Stimulated activated naive B cell treated with anti-CD40 and anti-IgM and Interleukin-4, amounts not matched to agents 10 μg/mL and 1 μg/mL and 100 μg/mL, for 72 hours (primary cell): ENCODE measurements at regions not wholly inside any gene's neighbourhood (a gene's known extent, or its start where the extent isn't known, plus 50 kb on each side); places are given as distances from the start of the nearest gene placed in this dataset.
"Not testable (repeated sequence)": the region's sequence is repeated elsewhere in the genome, so short reads cannot be mapped to it uniquely, and the experiment has no call there.

Experiments used
- ATAC-seq, 2 donors: fragments of 150-1000 bp; cut with Tn5 transposase; replicated peaks; 2 replicates each; pipeline ENCODE4 v1.10.0; 2021; ENCODE audit warnings: moderate library complexity in 1 of 2
- DNase-seq: peaks from one replicate; pipeline ENCODE4 v3.0.0; 2021
- H3K27ac Mint-ChIP-seq: one replicate; pipeline ENCODE4 v1.8.0; 2022; ENCODE audit warnings: mild to moderate bottlenecking, mixed read lengths
- H3K27me3 Mint-ChIP-seq, 2 donors: one replicate each; pipeline ENCODE4 v1.8.0; 2022; ENCODE audit warnings: mixed read lengths in 2 of 2
- H3K36me3 Mint-ChIP-seq, 2 donors: one replicate each; pipeline ENCODE4 v1.8.0; 2022; ENCODE audit warnings: mixed read lengths in 2 of 2, mild to moderate bottlenecking in 1 of 2
- H3K4me1 Mint-ChIP-seq, 2 donors: one replicate each; pipeline ENCODE4 v1.8.0; 2022; ENCODE audit warnings: mixed read lengths in 2 of 2, mild to moderate bottlenecking in 1 of 2
- H3K4me3 Mint-ChIP-seq, 2 donors: one replicate each; pipeline ENCODE4 v1.8.0; 2022; ENCODE audit warnings: mild to moderate bottlenecking in 2 of 2, mixed read lengths in 2 of 2, moderate library complexity in 1 of 2
- H3K9me3 Mint-ChIP-seq, 2 donors: one replicate each; pipeline ENCODE4 v1.8.0; 2022; ENCODE audit warnings: mixed read lengths in 2 of 2, mild to moderate bottlenecking in 1 of 2

DNA sequence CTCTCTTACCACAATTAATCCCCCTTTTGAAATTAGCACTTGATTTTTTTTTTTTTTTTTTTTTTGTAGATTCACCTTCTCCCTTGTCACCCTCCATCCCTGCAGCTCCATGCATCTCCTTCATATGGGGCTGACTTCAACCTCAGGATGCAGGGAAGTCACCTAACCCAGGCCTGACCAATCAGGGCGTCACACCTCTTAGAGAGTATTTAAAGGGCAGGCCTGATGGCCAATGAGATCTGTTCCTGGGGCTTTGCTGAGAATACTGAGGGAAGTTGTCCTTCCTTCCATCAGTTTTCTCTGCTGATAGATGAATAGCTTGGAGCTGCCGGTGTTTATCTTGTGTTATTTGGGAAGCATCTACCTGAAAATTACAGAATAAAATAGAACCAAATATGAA, 1104.7 kb upstream of the TMEM132C start:
- Mint-ChIP-seq H3K27me3 (peaks cover 35 to 40% of the 10 kb centered on the region in 2 donors), H3K9me3 (peaks cover 0 to 2% of the 10 kb centered on the region in 2 donors), H3K27ac (no peak overlapping the region), H3K36me3 (peaks cover 0 to 2% of the 10 kb centered on the region in 2 donors), H3K4me1 (peaks cover 3 to 5% of the 10 kb centered on the region in 2 donors), H3K4me3 (no peak overlapping the region)
- ATAC-seq (no peak), DNase-seq (no peak)

GRCh38 chr12:127162902-127163301, 1104.1 kb upstream of the TMEM132C start:
- no peak overlapping the region for H3K4me3 Mint-ChIP-seq
- H3K36me3 Mint-ChIP-seq = peaks cover 0 to 2% of the 10 kb centered on the region in 2 donors
- no peak overlapping the region for H3K27ac Mint-ChIP-seq
- H3K9me3 Mint-ChIP-seq = peaks cover 0 to 2% of the 10 kb centered on the region in 2 donors
- peaks cover 39 to 46% of the 10 kb centered on the region in 2 donors for H3K27me3 Mint-ChIP-seq
- peaks cover 3 to 5% of the 10 kb centered on the region in 2 donors for H3K4me1 Mint-ChIP-seq
- no peak for DNase-seq
- ATAC-seq = peak in 1 of 2 donors; percentile 17

DNA sequence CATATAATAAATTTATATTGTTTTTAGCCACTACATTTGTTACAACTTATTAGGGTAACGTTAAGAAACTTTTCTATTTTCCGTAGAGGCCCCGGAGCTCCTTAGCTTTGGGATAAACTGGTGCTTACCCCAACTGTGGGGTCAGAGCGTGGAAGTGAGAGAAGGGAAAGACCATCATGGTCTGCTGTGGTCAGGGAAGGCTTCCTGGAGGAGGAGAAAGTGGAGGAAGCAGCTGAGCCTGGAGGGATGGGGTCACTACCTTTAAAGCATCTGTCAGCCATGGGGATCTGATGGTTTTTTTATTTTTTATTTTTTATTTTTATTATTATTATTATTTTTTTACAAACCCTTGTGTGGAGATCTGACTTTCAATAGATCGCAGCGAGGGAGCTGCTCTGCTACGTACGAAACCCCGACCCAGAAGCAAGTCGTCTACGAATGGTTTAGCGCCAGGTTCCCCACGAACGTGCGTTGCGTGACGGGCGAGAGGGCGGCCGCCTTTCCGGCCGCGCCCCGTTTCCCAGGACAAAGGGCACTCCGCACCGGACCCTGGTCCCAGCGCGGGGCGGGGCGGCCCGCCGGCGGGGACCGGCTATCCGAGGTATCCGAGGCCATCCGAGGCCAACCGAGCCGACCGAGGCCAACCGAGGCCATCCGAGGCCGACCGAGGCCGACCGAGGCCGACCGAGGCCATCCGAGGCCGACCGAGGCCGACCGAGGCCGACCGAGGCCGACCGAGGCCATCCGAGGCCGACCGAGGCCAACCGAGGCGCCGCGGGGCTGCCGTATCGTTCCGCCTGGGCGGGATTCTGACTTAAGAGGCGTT, 1101.2 kb upstream of the TMEM132C start:
- Mint-ChIP-seq H3K9me3 (peaks cover 0 to 4% of the 10 kb centered on the region in 2 donors), H3K4me1 (peaks cover 3 to 5% of the 10 kb centered on the region in 2 donors), H3K36me3 (peaks cover 0 to 2% of the 10 kb centered on the region in 2 donors), H3K4me3 (peak overlapping the region; percentile 74 to 75), H3K27me3 (peaks cover 54 to 66% of the 10 kb centered on the region in 2 donors), H3K27ac (peak overlapping the region; percentile 86)
- ATAC-seq = peak; percentile 92 to 93
- peak; percentile 66 for DNase-seq

GRCh38 chr12:127169321-127170181, 1097.4 kb upstream of the TMEM132C start:
- Mint-ChIP-seq H3K27ac (no peak overlapping the region), H3K4me3 (no peak overlapping the region), H3K4me1 (peaks cover 3 to 5% of the 10 kb centered on the region in 2 donors), H3K36me3 (peaks cover 0 to 2% of the 10 kb centered on the region in 2 donors), H3K9me3 (peaks cover 7 to 14% of the 10 kb centered on the region in 2 donors), H3K27me3 (peaks cover 37 to 53% of the 10 kb centered on the region in 2 donors)
- DNase-seq (no peak), ATAC-seq (no peak)

DNA sequence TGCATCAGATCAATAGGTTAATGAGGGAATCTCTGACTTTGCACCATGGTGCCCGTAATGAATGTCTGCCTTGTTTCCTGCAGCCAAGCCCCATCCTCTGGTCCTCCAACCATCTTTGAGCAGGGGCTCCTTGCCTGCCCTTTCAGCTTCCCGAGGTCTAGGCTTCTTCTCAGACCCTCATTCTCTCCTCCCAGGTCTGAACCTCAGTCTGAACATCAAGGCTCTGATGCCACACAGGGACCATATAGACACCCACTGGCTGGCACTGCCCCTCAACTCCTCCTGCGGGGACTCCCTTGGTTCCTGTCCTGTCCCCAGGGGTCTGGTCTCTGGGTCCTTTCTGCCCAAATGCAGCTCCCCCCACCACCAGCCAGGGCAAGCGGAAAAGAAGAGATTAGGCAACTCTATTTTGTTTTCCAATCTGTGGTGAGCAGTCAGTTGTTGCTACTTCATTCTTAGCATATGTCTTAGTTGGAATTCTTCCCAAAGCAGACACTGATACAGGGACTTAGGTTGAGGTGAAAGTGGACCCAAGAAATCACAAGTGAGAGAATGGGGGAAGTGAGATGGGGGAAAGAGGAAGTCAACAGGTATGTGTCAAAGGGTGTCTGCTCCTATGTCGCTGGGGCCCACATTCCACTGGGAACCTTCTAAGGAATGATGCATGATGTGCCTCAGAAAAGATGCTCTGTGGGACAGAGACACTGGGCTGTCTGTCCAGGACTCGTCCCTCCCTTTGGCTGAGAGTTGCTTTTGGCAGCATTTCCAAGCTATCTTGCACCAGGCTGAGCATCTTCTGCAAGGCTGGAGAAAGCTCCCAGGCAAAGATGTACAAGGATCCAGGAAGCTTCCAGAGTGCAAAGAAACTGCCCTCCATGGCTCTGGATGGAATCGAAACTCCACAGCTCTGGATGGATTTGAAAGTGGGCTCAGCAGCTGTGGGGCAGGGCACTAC, 1096.5 kb upstream of the TMEM132C start:
- peaks cover 0 to under 1% of the 10 kb centered on the region in 2 donors for H3K36me3 Mint-ChIP-seq
- peaks cover 3% of the 10 kb centered on the region in 2 donors for H3K4me1 Mint-ChIP-seq
- H3K9me3 Mint-ChIP-seq = peaks cover 7 to 13% of the 10 kb centered on the region in 2 donors
- H3K27me3 Mint-ChIP-seq = peaks cover 31 to 43% of the 10 kb centered on the region in 2 donors
- DNase-seq (no peak), ATAC-seq (no peak)
- no peak overlapping the region for H3K4me3 Mint-ChIP-seq
- H3K27ac Mint-ChIP-seq = no peak overlapping the region

GRCh38 chr12:127172861-127173260, 1094.1 kb upstream of the TMEM132C start:
- H3K27ac Mint-ChIP-seq = no peak overlapping the region
- DNase-seq (no peak), ATAC-seq (no peak)
- H3K27me3 Mint-ChIP-seq = peaks cover 15 to 25% of the 10 kb centered on the region in 2 donors
- H3K9me3 Mint-ChIP-seq = peaks cover 12 to 21% of the 10 kb centered on the region in 2 donors
- H3K4me3 Mint-ChIP-seq = no peak overlapping the region
- no peaks in the 10 kb centered on the region for H3K36me3 Mint-ChIP-seq
- no peaks in the 10 kb centered on the region for H3K4me1 Mint-ChIP-seq

GRCh38 chr12:127173971-127174370, 1093.0 kb upstream of the TMEM132C start:
- ATAC-seq, H3K4me1 Mint-ChIP-seq, DNase-seq, H3K36me3 Mint-ChIP-seq, H3K4me3 Mint-ChIP-seq, H3K27ac Mint-ChIP-seq: not testable (repeated sequence)
- Mint-ChIP-seq H3K27me3 (peaks cover 6 to 14% of the 10 kb centered on the region in 2 donors), H3K9me3 (peaks cover 19 to 23% of the 10 kb centered on the region in 2 donors)

GRCh38 chr12:127174881-127175280, 1092.1 kb upstream of the TMEM132C start:
- H3K4me3 Mint-ChIP-seq = no peak overlapping the region
- no peak overlapping the region for H3K27ac Mint-ChIP-seq
- no peak for DNase-seq
- no peaks in the 10 kb centered on the region for H3K36me3 Mint-ChIP-seq
- H3K9me3 Mint-ChIP-seq = peaks cover 19 to 23% of the 10 kb centered on the region in 2 donors
- H3K4me1 Mint-ChIP-seq = no peaks in the 10 kb centered on the region
- ATAC-seq = no peak
- H3K27me3 Mint-ChIP-seq = peaks cover 0 to 10% of the 10 kb centered on the region in 2 donors

- H3K4me3 Mint-ChIP-seq = no peak overlapping the region
- no peak for ATAC-seq
- H3K27ac Mint-ChIP-seq = no peak overlapping the region
- H3K9me3 Mint-ChIP-seq = peaks cover 19 to 23% of the 10 kb centered on the region in 2 donors
- no peak for DNase-seq
- peaks cover 0 to 8% of the 10 kb centered on the region in 2 donors for H3K27me3 Mint-ChIP-seq
- H3K4me1 Mint-ChIP-seq = no peaks in the 10 kb centered on the region
- H3K36me3 Mint-ChIP-seq = no peaks in the 10 kb centered on the region
Measured at GRCh38 chr12:127175361-127175760, 1091.6 kb upstream of the TMEM132C start.

DNA sequence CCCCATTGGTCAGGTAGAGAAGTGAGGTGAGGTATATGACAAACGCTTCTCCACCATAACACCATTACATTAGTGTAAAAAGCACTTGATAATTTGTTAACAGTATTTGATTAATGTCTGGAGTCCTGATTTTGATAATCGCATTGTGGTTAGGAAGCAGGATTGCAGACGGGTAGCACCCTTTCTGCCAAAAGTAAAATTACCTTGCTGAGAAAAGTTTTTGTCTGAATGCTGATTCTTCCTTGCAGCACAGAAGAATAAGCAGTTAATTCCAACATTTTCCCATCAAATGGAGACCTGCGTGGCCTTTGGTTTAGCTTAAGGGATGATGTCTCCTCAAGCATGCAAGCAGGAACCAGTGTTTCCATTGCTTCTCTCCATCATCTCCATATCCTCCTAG, 1090.2 kb upstream of the TMEM132C start:
- Mint-ChIP-seq H3K4me1 (no peaks in the 10 kb centered on the region), H3K27me3 (peaks cover 0 to 3% of the 10 kb centered on the region in 2 donors), H3K9me3 (peaks cover 18 to 20% of the 10 kb centered on the region in 2 donors), H3K27ac (no peak overlapping the region), H3K36me3 (no peaks in the 10 kb centered on the region), H3K4me3 (no peak overlapping the region)
- ATAC-seq (no peak), DNase-seq (no peak)

DNA sequence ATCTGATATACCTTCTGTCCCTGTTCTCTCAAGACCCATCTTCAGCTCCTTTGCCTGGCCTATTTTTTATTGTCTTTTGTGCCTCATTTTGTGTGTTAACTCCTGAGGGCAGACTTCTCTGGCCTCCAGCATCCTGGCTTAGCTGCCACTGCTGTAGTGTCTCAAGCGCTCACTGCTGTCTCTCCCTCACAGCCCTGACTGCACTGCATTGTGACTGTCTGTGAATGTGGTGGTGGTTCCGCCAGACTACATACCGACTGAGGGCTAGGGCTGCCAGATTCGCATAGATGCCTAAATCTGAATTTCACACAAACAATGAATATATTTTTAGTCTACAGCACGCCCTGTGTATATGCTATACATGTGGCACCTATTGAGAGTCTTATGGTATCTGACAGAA, 1088.9 kb upstream of the TMEM132C start:
- no peaks in the 10 kb centered on the region for H3K36me3 Mint-ChIP-seq
- no peak for DNase-seq

GRCh38 chr12:127178463-127178862, 1088.5 kb upstream of the TMEM132C start:
- Mint-ChIP-seq H3K27ac (no peak overlapping the region), H3K9me3 (peaks cover 16% of the 10 kb centered on the region in 2 donors), H3K4me1 (no peaks in the 10 kb centered on the region), H3K4me3 (no peak overlapping the region), H3K36me3 (no peaks in the 10 kb centered on the region), H3K27me3 (no peaks in the 10 kb centered on the region)
- no peak for DNase-seq
- ATAC-seq = no peak

More for the DNA sequence above, 1088.9 kb upstream of the TMEM132C start:
- H3K4me1 Mint-ChIP-seq = no peaks in the 10 kb centered on the region
- ATAC-seq = no peak
- no peak overlapping the region for H3K27ac Mint-ChIP-seq
- H3K9me3 Mint-ChIP-seq = peaks cover 16% of the 10 kb centered on the region in 2 donors
- H3K27me3 Mint-ChIP-seq = no peaks in the 10 kb centered on the region
- H3K4me3 Mint-ChIP-seq = no peak overlapping the region

DNA sequence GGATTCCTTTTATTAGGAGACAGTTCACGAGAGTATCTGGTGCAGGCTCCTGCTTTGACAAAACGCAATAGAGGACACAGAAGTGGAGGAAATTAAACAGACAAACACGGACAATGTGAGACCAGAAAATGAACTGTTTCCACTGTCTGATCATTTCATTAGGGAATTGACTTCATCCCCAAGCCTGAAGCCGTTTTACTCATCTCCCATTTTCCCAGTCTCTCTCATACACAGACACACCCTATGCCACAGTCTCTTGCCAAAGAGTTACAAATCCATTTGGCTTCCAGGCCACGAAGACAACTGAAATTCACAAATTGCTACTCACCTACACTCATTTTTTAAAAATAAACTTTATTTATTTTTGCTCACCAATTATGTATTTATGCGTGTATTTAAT, 1087.8 kb upstream of the TMEM132C start:
- Mint-ChIP-seq H3K27me3 (no peaks in the 10 kb centered on the region), H3K9me3 (peaks cover 15 to 16% of the 10 kb centered on the region in 2 donors), H3K4me3 (no peak overlapping the region), H3K4me1 (no peaks in the 10 kb centered on the region), H3K36me3 (no peaks in the 10 kb centered on the region), H3K27ac (no peak overlapping the region)
- ATAC-seq (no peak), DNase-seq (no peak)
